Cardiac muscle cell (in vitro differentiated cells and primary cell): ENCODE measurements at regions not wholly inside any gene's neighbourhood (a gene's known extent, or its start where the extent isn't known, plus 50 kb on each side); places are given as distances from the start of the nearest gene placed in this dataset.

ENCODE experiments used
- DNase-seq, 2 donors: peaks; one replicate each; pipeline versions ENCODE4 v3.0.0 to v3.0.0-alpha.2; 2010 to 2017; ENCODE audit warnings: low read depth in 1 of 2, low spot score in 1 of 2
- H3K27ac ChIP-seq: fragments of 200-600 bp; sonication (generic); 2 replicates; pipeline ENCODE4 v1.5.1; 2016
- H3K27me3 ChIP-seq: fragments of 200-600 bp; sonication (generic); 2 replicates; pipeline ENCODE4 v1.6.0; 2016; ENCODE audit warnings: control low read depth
- H3K36me3 ChIP-seq: fragments of 200-600 bp; sonication (generic); 2 replicates; pipeline ENCODE4 v1.5.1; 2016; ENCODE audit warnings: control low read depth
- H3K4me1 ChIP-seq: fragments of 200-600 bp; sonication (generic); 2 replicates; pipeline ENCODE4 v1.8.1; 2017; ENCODE audit warnings: low read depth, mild to moderate bottlenecking, mixed run types
- H3K4me3 ChIP-seq: fragments of 200-600 bp; sonication (generic); 2 replicates; pipeline ENCODE4 v1.5.1; 2016; ENCODE audit warnings: mild to moderate bottlenecking
- H3K9me3 ChIP-seq: fragments of 200-600 bp; sonication (generic); 2 replicates; pipeline ENCODE4 v1.5.1; 2017; ENCODE audit warnings: low read depth, mild to moderate bottlenecking, control low read depth
- TF ChIP-seq, protein P1 (sequence below): IDR thresholded peaks from 2 replicates; pipeline ENCODE4 v1.5.1; 2012; ENCODE audit warnings: low read depth, mild to moderate bottlenecking, low read length

DNA sequence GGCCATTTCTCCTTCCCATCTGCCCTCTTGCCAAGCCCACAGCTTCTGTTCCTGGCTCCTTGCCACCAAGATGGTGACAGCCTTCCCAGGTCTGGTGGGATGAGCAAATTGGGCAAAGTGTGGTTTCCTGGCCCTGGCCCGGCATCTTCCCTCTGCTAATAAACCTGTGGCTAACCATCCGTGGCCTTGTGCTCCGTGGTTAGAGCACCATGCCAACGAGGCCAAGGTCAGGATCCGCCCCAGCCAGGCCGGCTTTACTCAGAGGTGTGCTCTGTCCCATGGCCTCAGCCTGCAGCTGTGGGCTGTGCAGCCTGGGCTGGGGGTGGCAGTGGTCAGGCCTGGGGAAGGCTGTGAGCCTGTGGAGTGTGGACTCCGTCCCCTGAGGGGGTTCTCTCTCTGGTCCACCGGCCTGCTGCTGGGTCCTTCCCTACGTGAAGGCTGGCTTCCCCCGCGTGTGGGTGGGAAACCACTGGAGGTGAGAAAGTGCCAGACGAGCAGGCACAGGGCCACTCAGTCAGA is 117.4 kb downstream of the VEGFA start:
- no peaks in the 10 kb centered on the region for H3K27me3 ChIP-seq
- no peak overlapping the region for H3K4me3 ChIP-seq
- no peak overlapping the region for H3K27ac ChIP-seq
- no peaks in the 10 kb centered on the region for H3K36me3 ChIP-seq
- TF ChIP-seq, protein P1, sequence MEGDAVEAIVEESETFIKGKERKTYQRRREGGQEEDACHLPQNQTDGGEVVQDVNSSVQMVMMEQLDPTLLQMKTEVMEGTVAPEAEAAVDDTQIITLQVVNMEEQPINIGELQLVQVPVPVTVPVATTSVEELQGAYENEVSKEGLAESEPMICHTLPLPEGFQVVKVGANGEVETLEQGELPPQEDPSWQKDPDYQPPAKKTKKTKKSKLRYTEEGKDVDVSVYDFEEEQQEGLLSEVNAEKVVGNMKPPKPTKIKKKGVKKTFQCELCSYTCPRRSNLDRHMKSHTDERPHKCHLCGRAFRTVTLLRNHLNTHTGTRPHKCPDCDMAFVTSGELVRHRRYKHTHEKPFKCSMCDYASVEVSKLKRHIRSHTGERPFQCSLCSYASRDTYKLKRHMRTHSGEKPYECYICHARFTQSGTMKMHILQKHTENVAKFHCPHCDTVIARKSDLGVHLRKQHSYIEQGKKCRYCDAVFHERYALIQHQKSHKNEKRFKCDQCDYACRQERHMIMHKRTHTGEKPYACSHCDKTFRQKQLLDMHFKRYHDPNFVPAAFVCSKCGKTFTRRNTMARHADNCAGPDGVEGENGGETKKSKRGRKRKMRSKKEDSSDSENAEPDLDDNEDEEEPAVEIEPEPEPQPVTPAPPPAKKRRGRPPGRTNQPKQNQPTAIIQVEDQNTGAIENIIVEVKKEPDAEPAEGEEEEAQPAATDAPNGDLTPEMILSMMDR, result no peak
- H3K4me1 ChIP-seq, result peaks cover 5% of the 10 kb centered on the region
- no peaks in the 10 kb centered on the region for H3K9me3 ChIP-seq
- DNase-seq, result peak in 1 of 2 donors; percentile 19

DNA sequence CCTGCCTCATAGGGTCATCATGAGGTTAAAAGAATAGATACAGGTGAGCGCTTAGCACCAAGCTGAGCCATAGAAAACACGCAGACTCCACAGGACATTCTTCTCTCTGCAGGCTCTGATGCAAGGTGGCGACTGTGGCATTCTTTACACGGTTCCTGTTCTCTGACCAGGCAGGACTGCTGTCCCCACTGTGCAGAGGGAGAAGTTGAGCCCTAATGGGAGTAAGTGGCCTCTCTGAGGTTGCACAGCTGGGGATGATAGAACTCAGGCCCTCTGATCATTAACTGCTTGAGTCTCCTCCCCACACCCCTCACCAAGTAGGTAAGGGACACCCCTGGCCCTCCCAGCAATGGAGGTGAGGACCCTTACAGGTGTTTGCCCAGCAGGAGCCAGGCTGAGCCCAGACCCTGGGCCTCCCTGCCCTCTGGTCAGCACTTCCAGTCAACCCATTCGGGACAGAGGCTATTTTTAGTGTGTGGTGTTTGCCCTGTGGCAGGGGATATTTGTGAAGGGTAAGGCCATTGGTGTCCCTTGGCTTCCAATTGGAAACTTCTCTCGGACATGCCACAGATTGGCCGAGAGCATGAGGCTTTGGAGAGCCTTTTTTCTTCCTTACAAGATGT is 116.8 kb downstream of the VEGFA start:
- Histone ChIP-seq H3K4me1 (peaks cover 8% of the 10 kb centered on the region), H3K9me3 (no peaks in the 10 kb centered on the region), H3K27me3 (no peaks in the 10 kb centered on the region), H3K4me3 (no peak overlapping the region), H3K27ac (no peak overlapping the region), H3K36me3 (no peaks in the 10 kb centered on the region)
- TF ChIP-seq, protein P1, result no peak
- no peak for DNase-seq

DNA sequence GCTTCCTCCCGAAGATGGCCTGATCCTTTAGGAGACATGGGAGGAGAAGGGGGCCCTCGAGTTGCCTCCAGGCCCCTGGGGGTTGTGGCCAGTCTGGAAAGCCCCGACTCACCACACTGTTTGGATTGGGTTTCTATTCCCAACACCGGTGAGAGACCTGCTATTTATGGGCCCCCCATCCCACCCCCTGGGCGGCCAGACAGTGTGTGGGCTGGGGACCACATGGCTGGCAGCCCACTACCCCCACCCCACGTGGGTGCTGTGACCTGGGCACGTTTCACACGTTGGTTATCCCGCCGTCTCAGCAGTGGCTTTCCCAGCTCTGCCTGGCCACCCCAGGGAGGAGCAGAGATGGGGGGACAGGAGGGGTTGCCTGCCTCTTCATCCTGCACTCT is 116.1 kb downstream of the VEGFA start:
- Histone ChIP-seq H3K36me3 (no peaks in the 10 kb centered on the region), H3K27me3 (no peaks in the 10 kb centered on the region), H3K27ac (no peak overlapping the region), H3K4me3 (no peak overlapping the region), H3K4me1 (peaks cover 8% of the 10 kb centered on the region), H3K9me3 (no peaks in the 10 kb centered on the region)
- TF ChIP-seq, protein P1, result no peak
- no peak for DNase-seq

DNA sequence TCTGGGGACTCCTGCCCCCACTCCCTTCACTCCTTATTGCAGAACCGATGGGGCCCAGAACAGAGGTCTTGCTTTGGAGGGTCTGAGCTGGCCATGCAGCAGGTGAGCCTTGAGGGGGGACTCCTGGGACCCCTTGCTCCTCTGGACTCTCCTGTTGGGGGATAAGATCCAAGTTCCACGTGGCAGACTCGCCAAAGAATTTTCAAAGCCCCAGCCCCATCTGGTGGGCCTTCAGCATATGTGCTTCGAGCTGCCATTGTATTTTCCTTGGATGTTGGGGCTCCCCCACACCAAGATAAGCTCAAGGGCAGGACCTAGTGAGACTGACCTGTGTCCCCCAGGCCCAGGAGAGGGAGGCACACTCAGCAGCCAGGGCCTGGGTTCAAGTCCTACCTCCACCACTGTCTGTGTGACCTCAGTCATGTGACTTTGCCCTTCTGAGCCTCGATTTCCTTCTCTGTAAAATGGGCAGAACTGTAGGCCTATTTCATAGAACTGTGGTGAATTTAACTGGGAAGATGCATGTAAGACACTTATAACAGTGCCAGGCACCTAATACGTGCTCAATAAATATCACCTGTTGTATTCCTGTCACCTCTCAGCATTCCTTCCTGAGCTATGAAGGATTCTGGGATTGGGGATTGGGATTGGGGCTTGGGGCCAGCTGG is 115.5 kb downstream of the VEGFA start:
- no peak for DNase-seq
- TF ChIP-seq, protein P1, result no peak

DNA sequence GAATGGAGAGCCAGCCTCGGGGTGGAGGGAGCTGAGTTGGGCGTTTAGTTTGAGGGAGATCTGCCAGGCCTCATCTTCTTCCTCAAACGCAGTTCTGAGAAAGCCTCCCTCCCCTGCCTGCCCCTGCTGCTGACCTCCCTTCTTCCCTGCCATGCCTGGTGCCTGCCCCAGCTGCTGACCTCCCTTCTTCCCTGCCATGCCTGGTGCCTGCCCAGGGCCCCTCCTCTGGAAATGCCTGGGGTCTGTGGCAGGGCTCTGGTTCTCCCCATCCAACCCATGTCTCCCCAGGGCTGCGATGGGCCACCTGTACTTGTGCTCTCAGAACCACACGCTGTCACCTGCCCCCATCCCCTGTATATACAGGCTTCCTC is 114.6 kb downstream of the VEGFA start:
- Histone ChIP-seq H3K9me3 (no peaks in the 10 kb centered on the region), H3K27ac (no peak overlapping the region), H3K36me3 (no peaks in the 10 kb centered on the region), H3K4me3 (no peak overlapping the region), H3K4me1 (peaks cover 8% of the 10 kb centered on the region), H3K27me3 (no peaks in the 10 kb centered on the region)
- DNase-seq, result no peak
- TF ChIP-seq, protein P1, result no peak

More for the DNA sequence above, 115.5 kb downstream of the VEGFA start:
- H3K27me3 ChIP-seq, result no peaks in the 10 kb centered on the region
- peaks cover 8% of the 10 kb centered on the region for H3K4me1 ChIP-seq
- H3K27ac ChIP-seq, result no peak overlapping the region
- no peaks in the 10 kb centered on the region for H3K9me3 ChIP-seq
- H3K36me3 ChIP-seq, result no peaks in the 10 kb centered on the region
- no peak overlapping the region for H3K4me3 ChIP-seq
